HL-60 (cell line): ENCODE measurements at regions not wholly inside any gene's neighbourhood (a gene's known extent, or its start where the extent isn't known, plus 50 kb on each side); places are given as distances from the start of the nearest gene placed in this dataset.

Experiments used
- DNase-seq, 2 experiments: peaks; one replicate each; pipeline ENCODE4 v3.0.0-alpha.2; 2010 to 2020; ENCODE audit warnings: low read depth in 1 of 2, low spot score in 1 of 2
- H3K27ac ChIP-seq: fragments of 250-450 bp; sonication (Bioruptor Pico); replicated peaks from 2 replicates; pipeline ENCODE4 v1.5.1; 2020; ENCODE audit warnings: mild to moderate bottlenecking, moderate library complexity
- H3K27me3 ChIP-seq: fragments of 250-450 bp; sonication (Bioruptor Pico); 2 replicates; pipeline ENCODE4 v1.5.1; 2021; ENCODE audit warnings: mild to moderate bottlenecking, moderate library complexity; ENCODE audit not compliant: insufficient read depth, poor library complexity, severe bottlenecking
- H3K4me3 ChIP-seq: replicated peaks from 2 replicates; pipeline ENCODE4 v1.5.1; 2011; ENCODE audit warnings: mild to moderate bottlenecking, control low read depth, low read length; ENCODE audit not compliant: insufficient read depth
- GABPA ChIP-seq: IDR thresholded peaks from 2 replicates; pipeline ENCODE4 v1.6.1; 2012; ENCODE audit warnings: low read depth
- POLR2AphosphoS5 ChIP-seq: IDR thresholded peaks from 2 replicates; pipeline ENCODE4 v1.6.1; 2012; ENCODE audit warnings: low read depth
- SPI1 ChIP-seq: IDR thresholded peaks from 2 replicates; pipeline ENCODE4 v1.6.1; 2012; ENCODE audit warnings: low read depth, mild to moderate bottlenecking, borderline replicate concordance
- TF ChIP-seq, protein P1 (sequence below): IDR thresholded peaks from one replicate; pipeline ENCODE4 v1.5.1; 2011; ENCODE audit warnings: low read length, control low read depth, inconsistent platforms; ENCODE audit not compliant: insufficient read depth
- TF ChIP-seq, protein P2 (sequence below): IDR thresholded peaks from 2 replicates; pipeline ENCODE4 v1.6.1; 2012; ENCODE audit warnings: low read depth; ENCODE audit not compliant: insufficient replicate concordance

DNA sequence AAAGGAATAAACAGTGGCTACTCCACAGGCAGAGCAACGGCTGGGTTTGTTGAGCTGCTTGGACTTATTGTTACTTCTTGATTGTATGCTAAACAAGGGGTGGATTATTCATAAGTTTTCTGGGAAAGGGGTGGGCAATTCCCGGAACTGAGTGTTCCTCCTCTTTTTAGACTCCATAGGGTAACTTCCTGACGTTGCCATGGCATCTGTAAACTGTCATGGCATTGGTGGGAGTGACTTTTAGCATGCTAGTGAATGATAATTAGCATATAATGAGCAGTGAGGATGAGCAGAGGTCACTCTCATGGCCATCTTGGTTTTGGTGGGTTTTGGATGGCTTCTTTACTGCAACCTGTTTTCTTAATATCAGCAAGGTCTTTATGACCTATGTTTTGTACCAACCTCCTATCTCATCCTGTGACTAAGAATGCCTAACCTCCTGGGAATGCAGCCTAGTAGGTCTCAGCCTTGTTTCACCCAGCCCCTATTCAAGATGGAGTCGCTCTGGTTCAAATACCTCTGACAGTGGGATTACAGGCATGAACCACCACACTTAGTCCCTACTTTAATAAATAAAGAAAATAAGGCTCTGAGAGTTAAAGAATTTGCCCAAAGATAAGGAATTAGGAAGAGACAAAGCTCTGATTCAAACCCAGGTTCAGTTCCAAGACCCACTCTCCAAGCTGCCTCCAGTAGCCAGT lies 65.6 kb upstream of the CLMP start:
- no peak for DNase-seq
- Histone ChIP-seq H3K4me3 (no peak overlapping the region), H3K27ac (no peak overlapping the region), H3K27me3 (no peaks in the 10 kb centered on the region)
- no peak for TF ChIP-seq SPI1
- TF ChIP-seq, protein P1, sequence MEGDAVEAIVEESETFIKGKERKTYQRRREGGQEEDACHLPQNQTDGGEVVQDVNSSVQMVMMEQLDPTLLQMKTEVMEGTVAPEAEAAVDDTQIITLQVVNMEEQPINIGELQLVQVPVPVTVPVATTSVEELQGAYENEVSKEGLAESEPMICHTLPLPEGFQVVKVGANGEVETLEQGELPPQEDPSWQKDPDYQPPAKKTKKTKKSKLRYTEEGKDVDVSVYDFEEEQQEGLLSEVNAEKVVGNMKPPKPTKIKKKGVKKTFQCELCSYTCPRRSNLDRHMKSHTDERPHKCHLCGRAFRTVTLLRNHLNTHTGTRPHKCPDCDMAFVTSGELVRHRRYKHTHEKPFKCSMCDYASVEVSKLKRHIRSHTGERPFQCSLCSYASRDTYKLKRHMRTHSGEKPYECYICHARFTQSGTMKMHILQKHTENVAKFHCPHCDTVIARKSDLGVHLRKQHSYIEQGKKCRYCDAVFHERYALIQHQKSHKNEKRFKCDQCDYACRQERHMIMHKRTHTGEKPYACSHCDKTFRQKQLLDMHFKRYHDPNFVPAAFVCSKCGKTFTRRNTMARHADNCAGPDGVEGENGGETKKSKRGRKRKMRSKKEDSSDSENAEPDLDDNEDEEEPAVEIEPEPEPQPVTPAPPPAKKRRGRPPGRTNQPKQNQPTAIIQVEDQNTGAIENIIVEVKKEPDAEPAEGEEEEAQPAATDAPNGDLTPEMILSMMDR = no peak
- TF ChIP-seq POLR2AphosphoS5 = no peak
- TF ChIP-seq GABPA = no peak
- TF ChIP-seq, protein P2, sequence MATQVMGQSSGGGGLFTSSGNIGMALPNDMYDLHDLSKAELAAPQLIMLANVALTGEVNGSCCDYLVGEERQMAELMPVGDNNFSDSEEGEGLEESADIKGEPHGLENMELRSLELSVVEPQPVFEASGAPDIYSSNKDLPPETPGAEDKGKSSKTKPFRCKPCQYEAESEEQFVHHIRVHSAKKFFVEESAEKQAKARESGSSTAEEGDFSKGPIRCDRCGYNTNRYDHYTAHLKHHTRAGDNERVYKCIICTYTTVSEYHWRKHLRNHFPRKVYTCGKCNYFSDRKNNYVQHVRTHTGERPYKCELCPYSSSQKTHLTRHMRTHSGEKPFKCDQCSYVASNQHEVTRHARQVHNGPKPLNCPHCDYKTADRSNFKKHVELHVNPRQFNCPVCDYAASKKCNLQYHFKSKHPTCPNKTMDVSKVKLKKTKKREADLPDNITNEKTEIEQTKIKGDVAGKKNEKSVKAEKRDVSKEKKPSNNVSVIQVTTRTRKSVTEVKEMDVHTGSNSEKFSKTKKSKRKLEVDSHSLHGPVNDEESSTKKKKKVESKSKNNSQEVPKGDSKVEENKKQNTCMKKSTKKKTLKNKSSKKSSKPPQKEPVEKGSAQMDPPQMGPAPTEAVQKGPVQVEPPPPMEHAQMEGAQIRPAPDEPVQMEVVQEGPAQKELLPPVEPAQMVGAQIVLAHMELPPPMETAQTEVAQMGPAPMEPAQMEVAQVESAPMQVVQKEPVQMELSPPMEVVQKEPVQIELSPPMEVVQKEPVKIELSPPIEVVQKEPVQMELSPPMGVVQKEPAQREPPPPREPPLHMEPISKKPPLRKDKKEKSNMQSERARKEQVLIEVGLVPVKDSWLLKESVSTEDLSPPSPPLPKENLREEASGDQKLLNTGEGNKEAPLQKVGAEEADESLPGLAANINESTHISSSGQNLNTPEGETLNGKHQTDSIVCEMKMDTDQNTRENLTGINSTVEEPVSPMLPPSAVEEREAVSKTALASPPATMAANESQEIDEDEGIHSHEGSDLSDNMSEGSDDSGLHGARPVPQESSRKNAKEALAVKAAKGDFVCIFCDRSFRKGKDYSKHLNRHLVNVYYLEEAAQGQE = no peak

DNA sequence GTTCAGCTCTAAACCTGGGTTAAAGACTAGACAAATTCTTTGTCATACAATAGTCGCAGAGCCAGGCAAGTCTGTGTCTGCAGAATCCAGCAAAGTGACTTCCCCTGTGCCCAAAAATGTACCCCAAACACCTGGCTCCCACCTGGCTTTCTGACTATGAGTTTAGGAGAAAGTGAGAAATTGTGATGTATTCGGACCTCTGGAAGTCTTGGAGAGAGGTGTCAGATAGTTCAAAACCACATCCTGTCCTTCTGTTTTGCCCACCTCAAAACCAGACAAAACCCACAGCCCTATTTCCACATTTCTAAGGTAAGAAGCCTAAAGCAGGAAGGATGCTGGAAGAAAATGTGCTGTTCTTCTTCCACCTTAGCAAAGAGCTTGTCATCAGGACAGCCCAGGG lies 63.8 kb upstream of the CLMP start:
- no peak for DNase-seq
- no peak overlapping the region for H3K4me3 ChIP-seq
- TF ChIP-seq GABPA = no peak
- TF ChIP-seq, protein P1 = no peak
- TF ChIP-seq POLR2AphosphoS5 = no peak
- TF ChIP-seq, protein P2 = no peak
- no peak for TF ChIP-seq SPI1
- H3K27me3 ChIP-seq = no peaks in the 10 kb centered on the region
- H3K27ac ChIP-seq = no peak overlapping the region

DNA sequence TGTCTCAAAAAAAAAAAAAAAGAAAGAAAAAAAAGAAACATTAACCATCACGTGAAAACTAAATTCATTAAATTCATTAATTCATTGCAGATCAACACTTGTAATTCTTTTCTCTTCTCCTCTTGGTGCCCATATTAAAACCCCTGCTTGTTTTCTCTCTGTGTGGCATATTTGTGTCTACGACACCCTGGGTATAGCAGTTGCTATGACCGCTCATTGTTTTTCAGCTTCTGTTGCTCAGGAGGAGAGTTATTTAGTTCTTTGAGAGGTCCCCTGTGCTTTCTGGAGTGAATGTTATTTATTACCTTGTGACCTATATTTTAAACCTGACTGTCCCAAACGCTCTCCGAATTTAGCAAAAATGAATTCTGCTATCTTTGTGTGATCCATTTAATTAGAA lies 62.3 kb upstream of the CLMP start:
- DNase-seq = no peak
- Histone ChIP-seq H3K27me3 (peaks cover 2% of the 10 kb centered on the region), H3K4me3 (no peak overlapping the region), H3K27ac (no peak overlapping the region)
- TF ChIP-seq GABPA (no peak), SPI1 (no peak), POLR2AphosphoS5 (no peak)
- TF ChIP-seq, protein P1 = no peak
- TF ChIP-seq, protein P2 = no peak
